PFSK-1 (cell line): ENCODE measurements at regions not wholly inside any gene's neighbourhood (a gene's known extent, or its start where the extent isn't known, plus 50 kb on each side); places are given as distances from the start of the nearest gene placed in this dataset.

Experiments used
- FOXP2 ChIP-seq: optimal IDR thresholded peaks from 2 replicates; pipeline ENCODE3; 2011; ENCODE audit warnings: borderline replicate concordance, control low read depth, inconsistent platforms; ENCODE audit not compliant: insufficient read depth; ENCODE audit errors: extremely low read length, extremely low read depth
- POLR2AphosphoS5 ChIP-seq: IDR thresholded peaks from 2 replicates; pipeline ENCODE4 v1.6.1; 2012; ENCODE audit warnings: low read depth, mild to moderate bottlenecking, control low read depth, low read length, moderate library complexity
- REST ChIP-seq, 2 experiments: IDR thresholded peaks; 2 replicates each; pipeline versions ENCODE4 v1.6.1 to v1.8.0; 2011 to 2012; ENCODE audit warnings: low read depth in 2 of 2, low read length in 2 of 2, control low read depth in 1 of 2, inconsistent platforms in 1 of 2, mild to moderate bottlenecking in 1 of 2, moderate library complexity in 1 of 2; ENCODE audit not compliant: insufficient read depth in 1 of 2
- SIN3A ChIP-seq: IDR thresholded peaks from 2 replicates; pipeline ENCODE4 v1.6.1; 2012; ENCODE audit warnings: mild to moderate bottlenecking, low read length, moderate library complexity, borderline replicate concordance; ENCODE audit not compliant: insufficient read depth
- TAF1 ChIP-seq: IDR thresholded peaks from 2 replicates; pipeline ENCODE4 v1.6.1; 2012; ENCODE audit warnings: low read length, control low read depth, borderline replicate concordance; ENCODE audit not compliant: insufficient read depth

GRCh38 chr22:49368221-49368975 is 459.3 kb downstream of the BRD1 start:
- TF ChIP-seq REST (IDR thresholded peaks at IDR 0.05; ENCODE audit: insufficient read depth in 1 of 2, low read depth in 2 of 2, low read length in 2 of 2) (no peak), POLR2AphosphoS5 (no peak), TAF1 (no peak), FOXP2 (no peak), SIN3A (no peak)

- TF ChIP-seq REST (IDR thresholded peaks at IDR 0.05; ENCODE audit: insufficient read depth in 1 of 2, low read depth in 2 of 2, low read length in 2 of 2) (peak; percentile 76 to 86), TAF1 (no peak), SIN3A (no peak)
These were observed 460.5 kb downstream of the BRD1 start for GRCh38 chr22:49367041-49367697.

GRCh38 chr22:49366437-49366836 is 461.2 kb downstream of the BRD1 start:
- no peak for TF ChIP-seq POLR2AphosphoS5
- TF ChIP-seq SIN3A: no peak

GRCh38 chr22:49365910-49366309 is 461.8 kb downstream of the BRD1 start:
- TF ChIP-seq SIN3A (no peak), TAF1 (no peak), REST (IDR thresholded peaks at IDR 0.05; ENCODE audit: insufficient read depth in 1 of 2, low read depth in 2 of 2, low read length in 2 of 2) (no peak), FOXP2 (no peak), POLR2AphosphoS5 (no peak)

GRCh38 chr22:49365191-49365837 is 462.4 kb downstream of the BRD1 start:
- TF ChIP-seq TAF1 (no peak), FOXP2 (no peak), POLR2AphosphoS5 (no peak), SIN3A (no peak), REST (IDR thresholded peaks at IDR 0.05; ENCODE audit: insufficient read depth in 1 of 2, low read depth in 2 of 2, low read length in 2 of 2) (no peak)
